ENCODE measurements at regions not wholly inside any gene's neighbourhood (a gene's known extent, or its start where the extent isn't known, plus 50 kb on each side); places are given as distances from the start of the nearest gene placed in this dataset.

GRCh38 chr7:47707583-47707982, 125.7 kb upstream of the TNS3 start (continued):
- TF ChIP-seq BCL11A (IDR thresholded peaks at IDR 0.05; ENCODE audit: low read depth in 2 of 2, low read length in 2 of 2): no peak
